ENCODE measurements at regions not wholly inside any gene's neighbourhood (a gene's known extent, or its start where the extent isn't known, plus 50 kb on each side); places are given as distances from the start of the nearest gene placed in this dataset.

DNA sequence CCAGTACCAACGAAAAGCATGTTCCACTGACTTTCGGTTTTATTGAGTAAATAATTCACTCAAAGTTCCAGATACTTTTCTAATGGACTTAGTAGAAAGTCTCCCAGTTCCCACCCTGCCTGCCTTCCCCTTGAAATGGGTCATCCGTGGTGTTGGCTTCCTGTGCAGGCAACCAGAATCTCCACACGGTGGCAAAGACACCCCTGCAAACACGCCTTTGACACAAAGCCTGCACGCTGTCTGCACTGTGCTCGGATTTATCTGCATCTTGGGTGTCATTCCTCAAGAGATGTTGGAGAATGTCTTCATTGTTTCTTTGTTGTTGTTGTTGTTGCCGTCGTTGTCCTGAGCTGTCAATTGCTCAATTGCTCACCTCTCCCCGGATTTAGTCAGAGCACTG, 150.0 kb upstream of the IRX2 start:
- H3K36me3 ChIP-seq = no peaks in the 10 kb centered on the region
- DNase-seq = no peak
- H3K9me3 ChIP-seq = no peaks in the 10 kb centered on the region

GRCh38 chr5:2901096-2901495, 149.6 kb upstream of the IRX2 start:
- Histone ChIP-seq H3K27me3 (no peaks in the 10 kb centered on the region; the same call in 1 of the 2 replicates), H3K4me3 (no peak overlapping the region), H3K9me3 (no peaks in the 10 kb centered on the region), H3K36me3 (no peaks in the 10 kb centered on the region)
- no peak for DNase-seq

More for the DNA sequence above, 150.0 kb upstream of the IRX2 start:
- no peak overlapping the region for H3K4me3 ChIP-seq
- H3K27me3 ChIP-seq = no peaks in the 10 kb centered on the region; the same call in 1 of the 2 replicates

GRCh38 chr5:2900360-2900759, 148.9 kb upstream of the IRX2 start:
- Histone ChIP-seq H3K36me3 (no peaks in the 10 kb centered on the region), H3K27me3 (no peaks in the 10 kb centered on the region; the same call in 1 of the 2 replicates), H3K9me3 (no peaks in the 10 kb centered on the region), H3K4me3 (no peak overlapping the region)
- no peak for DNase-seq

GRCh38 chr5:2899311-2899710, 147.8 kb upstream of the IRX2 start:
- no peaks in the 10 kb centered on the region for H3K9me3 ChIP-seq
- no peak for DNase-seq

GRCh38 chr5:2898661-2899060, 147.2 kb upstream of the IRX2 start:
- no peaks in the 10 kb centered on the region; the same call in 1 of the 2 replicates for H3K27me3 ChIP-seq
- H3K36me3 ChIP-seq = no peaks in the 10 kb centered on the region
- DNase-seq = no peak
- H3K4me3 ChIP-seq = no peak overlapping the region
- no peaks in the 10 kb centered on the region for H3K9me3 ChIP-seq

More at GRCh38 chr5:2899311-2899710, 147.8 kb upstream of the IRX2 start:
- Histone ChIP-seq H3K36me3 (no peaks in the 10 kb centered on the region), H3K4me3 (no peak overlapping the region), H3K27me3 (no peaks in the 10 kb centered on the region; the same call in 1 of the 2 replicates)

- no peaks in the 10 kb centered on the region for H3K36me3 ChIP-seq
- no peaks in the 10 kb centered on the region; the same call in 1 of the 2 replicates for H3K27me3 ChIP-seq
- no peak for DNase-seq
- H3K4me3 ChIP-seq = no peak overlapping the region
- H3K9me3 ChIP-seq = no peaks in the 10 kb centered on the region
Observed at GRCh38 chr5:2897276-2897961, 145.9 kb upstream of the IRX2 start.

GRCh38 chr5:2896371-2897275, 145.1 kb upstream of the IRX2 start:
- H3K9me3 ChIP-seq = no peaks in the 10 kb centered on the region
- H3K4me3 ChIP-seq = no peak overlapping the region
- H3K27me3 ChIP-seq = no peaks in the 10 kb centered on the region
- no peaks in the 10 kb centered on the region for H3K36me3 ChIP-seq
- DNase-seq = no peak

DNA sequence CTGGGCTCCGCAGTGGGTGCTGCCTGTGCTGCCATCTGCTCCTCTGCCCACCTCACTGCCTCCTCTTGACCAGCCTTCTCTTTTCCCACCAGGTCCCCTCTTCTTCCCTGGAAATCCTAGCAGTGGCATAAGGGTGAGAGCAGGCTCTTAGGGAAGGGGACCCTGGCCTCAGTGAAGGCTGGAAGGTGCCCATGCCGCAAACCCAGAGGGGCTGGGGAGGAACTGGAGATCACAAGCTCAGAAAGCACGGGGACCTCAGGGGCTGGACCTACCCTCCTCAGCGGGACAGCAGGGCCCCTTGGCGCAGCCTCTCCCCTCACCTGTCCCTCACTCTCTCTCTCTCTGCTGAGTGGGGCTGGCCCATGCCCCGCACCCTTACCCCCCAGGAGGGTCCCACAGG, 144.4 kb upstream of the IRX2 start:
- Histone ChIP-seq H3K9me3 (no peaks in the 10 kb centered on the region), H3K4me3 (no peak overlapping the region), H3K36me3 (no peaks in the 10 kb centered on the region), H3K27me3 (no peaks in the 10 kb centered on the region)
- DNase-seq = no peak

DNA sequence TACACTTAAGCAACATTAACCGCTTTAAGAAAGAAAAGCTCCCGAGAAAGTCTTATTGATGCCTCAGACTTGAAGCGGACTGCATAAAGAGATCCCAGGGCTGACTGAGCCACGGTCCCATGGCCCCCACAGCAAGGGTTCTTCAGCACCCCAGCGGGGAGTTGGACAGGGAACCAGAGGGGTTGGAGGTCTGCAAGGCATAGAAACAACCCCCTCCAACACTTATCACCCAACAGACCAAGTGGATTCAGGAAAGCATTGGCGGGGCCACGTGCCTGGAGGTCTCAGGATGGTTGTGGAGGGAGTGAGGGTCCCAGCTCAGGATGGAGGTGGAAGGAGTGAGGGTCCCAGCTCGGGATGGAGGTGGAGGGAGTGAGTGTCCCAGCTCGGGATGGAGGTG, 143.7 kb upstream of the IRX2 start:
- no peak for DNase-seq

DNA sequence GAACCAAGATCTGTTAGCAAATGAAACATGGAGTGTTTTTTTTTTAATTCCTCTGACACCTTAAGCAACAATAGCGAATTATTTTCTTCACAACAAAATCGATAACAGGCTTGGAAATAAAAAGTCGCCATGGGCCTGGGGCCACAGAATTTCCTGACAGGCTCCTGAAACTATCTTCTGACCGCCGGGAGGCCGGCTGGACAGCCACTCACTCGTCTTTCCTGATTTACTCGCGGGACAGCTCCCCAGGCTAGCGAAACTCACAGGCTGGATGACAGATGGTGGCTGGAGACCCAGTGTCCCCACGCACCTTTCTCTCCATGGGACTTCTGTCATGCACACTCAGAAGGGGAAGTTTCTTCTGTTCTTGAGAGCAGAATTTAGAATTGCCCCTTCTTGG, 143.3 kb upstream of the IRX2 start:
- Histone ChIP-seq H3K36me3 (no peaks in the 10 kb centered on the region), H3K4me3 (no peak overlapping the region), H3K9me3 (no peaks in the 10 kb centered on the region), H3K27me3 (no peaks in the 10 kb centered on the region)
- no peak for DNase-seq

More for the DNA sequence above, 143.7 kb upstream of the IRX2 start:
- Histone ChIP-seq H3K4me3 (no peak overlapping the region), H3K27me3 (no peaks in the 10 kb centered on the region), H3K9me3 (no peaks in the 10 kb centered on the region), H3K36me3 (no peaks in the 10 kb centered on the region)

DNA sequence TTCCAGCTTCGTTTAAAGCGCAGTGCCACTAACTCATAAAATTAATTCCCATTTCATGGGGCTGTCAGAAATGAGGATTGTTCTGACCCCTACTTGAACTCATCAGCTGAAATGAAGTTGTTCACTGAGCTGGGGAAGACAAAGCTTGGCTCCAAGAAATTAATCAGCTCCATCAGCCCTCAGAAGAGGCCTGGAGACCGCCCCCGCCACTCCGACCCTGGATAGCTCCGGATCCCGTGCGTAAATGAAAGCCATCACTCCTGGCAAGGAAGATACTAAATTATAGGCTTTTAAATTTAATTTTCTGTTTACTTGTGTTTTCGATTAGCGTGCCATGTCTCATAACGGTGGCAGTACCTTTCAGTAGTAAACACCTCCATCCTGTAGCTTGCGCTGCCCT, 142.8 kb upstream of the IRX2 start:
- no peak overlapping the region for H3K4me3 ChIP-seq
- DNase-seq = no peak
- no peaks in the 10 kb centered on the region for H3K9me3 ChIP-seq
- H3K27me3 ChIP-seq = no peaks in the 10 kb centered on the region
- no peaks in the 10 kb centered on the region for H3K36me3 ChIP-seq

DNA sequence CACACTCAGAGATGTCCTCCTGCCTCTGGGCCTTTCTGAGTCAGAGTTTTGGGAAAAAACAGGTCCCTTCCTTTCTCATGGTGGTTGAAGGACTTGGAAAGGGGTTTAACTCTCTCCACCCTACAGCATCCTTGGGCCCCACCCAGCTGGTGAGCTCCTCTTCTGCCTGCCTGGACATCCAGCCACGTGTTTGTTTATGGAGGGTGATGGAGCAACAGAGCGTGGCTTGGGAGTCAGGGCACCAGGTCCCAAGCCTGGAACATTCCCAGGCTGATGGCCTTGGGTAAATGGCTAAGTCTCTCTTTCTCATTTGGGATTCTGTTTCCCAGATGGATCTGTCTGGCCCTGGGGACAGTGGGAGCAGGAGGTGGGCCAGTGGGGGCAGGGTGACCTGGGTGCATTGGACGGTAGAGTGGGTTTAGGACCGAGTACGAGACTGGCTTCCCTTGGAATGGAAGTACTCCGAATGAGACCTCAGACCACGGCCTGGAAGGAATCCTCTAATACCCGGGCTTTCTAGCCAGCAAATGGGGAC, 141.1 kb upstream of the IRX2 start:
- Histone ChIP-seq H3K9me3 (no peaks in the 10 kb centered on the region), H3K36me3 (no peaks in the 10 kb centered on the region), H3K27me3 (no peaks in the 10 kb centered on the region), H3K4me3 (no peak overlapping the region)
- DNase-seq = no peak

DNA sequence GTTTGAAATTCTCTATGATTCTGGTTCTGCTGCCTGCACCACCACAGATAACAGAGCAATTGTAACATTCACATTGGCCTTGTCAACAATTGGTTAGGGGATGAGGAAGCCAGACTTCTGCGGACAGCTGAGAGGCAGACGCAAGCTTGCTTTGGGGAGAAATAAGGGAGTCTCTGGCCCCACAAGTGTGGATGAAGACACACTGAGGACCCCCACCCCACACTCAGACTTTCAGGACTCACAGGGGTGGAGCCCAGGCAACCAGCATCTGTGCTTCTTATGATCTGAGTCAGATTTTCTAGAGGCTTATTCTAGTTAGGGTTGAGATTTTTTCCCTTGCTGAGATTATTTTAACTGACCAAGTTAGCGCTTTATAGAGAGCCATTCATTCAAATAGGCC, 140.3 kb upstream of the IRX2 start:
- no peak overlapping the region for H3K4me3 ChIP-seq
- H3K36me3 ChIP-seq = no peaks in the 10 kb centered on the region
- no peaks in the 10 kb centered on the region for H3K27me3 ChIP-seq
- DNase-seq = no peak
- no peaks in the 10 kb centered on the region for H3K9me3 ChIP-seq

GRCh38 chr5:2890011-2890410, 138.5 kb upstream of the IRX2 start:
- no peak for DNase-seq
- H3K36me3 ChIP-seq = no peaks in the 10 kb centered on the region
- no peaks in the 10 kb centered on the region for H3K27me3 ChIP-seq
- no peak overlapping the region for H3K4me3 ChIP-seq
- H3K9me3 ChIP-seq = no peaks in the 10 kb centered on the region

- H3K27me3 ChIP-seq = no peaks in the 10 kb centered on the region
- no peak for DNase-seq
- no peaks in the 10 kb centered on the region for H3K36me3 ChIP-seq
- H3K4me3 ChIP-seq = no peak overlapping the region
- H3K9me3 ChIP-seq = no peaks in the 10 kb centered on the region
Observed at GRCh38 chr5:2888520-2889060, 137.1 kb upstream of the IRX2 start.

- H3K9me3 ChIP-seq = no peaks in the 10 kb centered on the region
- DNase-seq = no peak
- no peaks in the 10 kb centered on the region for H3K36me3 ChIP-seq
- no peaks in the 10 kb centered on the region for H3K27me3 ChIP-seq
- H3K4me3 ChIP-seq = no peak overlapping the region
Observed at GRCh38 chr5:2887481-2888348, 136.2 kb upstream of the IRX2 start.

Data from MG63 (cell line).